IMR-90 (cell line): ENCODE measurements at regions not wholly inside any gene's neighbourhood (a gene's known extent, or its start where the extent isn't known, plus 50 kb on each side); places are given as distances from the start of the nearest gene placed in this dataset.

ENCODE experiments used
- ATAC-seq: fragments of 200-7000 bp; cut with Tn5 transposase; 2 replicates; pipeline ENCODE4 v1.9.1; 2020; ENCODE audit warnings: low read depth, mild to moderate bottlenecking, moderate library complexity
- BruUV-seq: library from RNA; stranded (reverse); fragments of 400-500 nt; replicated peaks from 2 replicates; lab custom pipeline; 2021; lab: Mats Ljungman, UMichigan
- CTCF ChIA-PET: fragments of 300-600 bp; formaldehyde crosslinking; extraction: SDS; loops from one replicate; lab custom pipeline; 2021; ENCODE audit warnings: antibody characterized with exemption; lab: Yijun Ruan, JAX
- POLR2A ChIA-PET: fragments of 300-600 bp; sonication (Branson Sonifier 250); formaldehyde crosslinking; loops from one replicate; lab custom pipeline; 2022; ENCODE audit warnings: antibody characterized with exemption; ENCODE audit not compliant: unreplicated experiment; lab: Charles Lee
- DNase-seq: peaks from one replicate; pipeline ENCODE4 v3.0.0; 2013
- H2AFZ ChIP-seq: replicated peaks from 2 replicates; pipeline ENCODE3; 2013; ENCODE audit warnings: low read length, mild to moderate bottlenecking; ENCODE audit not compliant: poor library complexity
- H2AK5ac ChIP-seq: 2 replicates; pipeline ENCODE4 v1.6.1; 2013; ENCODE audit warnings: low read depth, low read length, inconsistent platforms
- H2AK9ac ChIP-seq: replicated peaks from 2 replicates; pipeline ENCODE3; 2013; ENCODE audit warnings: mild to moderate bottlenecking, low read depth, low read length, moderate library complexity; ENCODE audit not compliant: poor library complexity
- H2BK120ac ChIP-seq: 2 replicates; pipeline ENCODE4 v1.6.1; 2013; ENCODE audit warnings: low read depth, low read length, inconsistent platforms
- H2BK15ac ChIP-seq: 3 replicates; pipeline ENCODE4 v1.6.1; 2013; ENCODE audit warnings: low read depth, low read length, inconsistent platforms
- H2BK20ac ChIP-seq: 2 replicates; pipeline ENCODE4 v1.6.1; 2013; ENCODE audit warnings: low read depth, mild to moderate bottlenecking, inconsistent platforms, low read length, moderate library complexity
- H2BK5ac ChIP-seq: 2 replicates; pipeline ENCODE4 v1.6.1; 2013; ENCODE audit warnings: mild to moderate bottlenecking, low read depth, low read length, inconsistent platforms; ENCODE audit not compliant: poor library complexity, severe bottlenecking
- H3K14ac ChIP-seq: replicated peaks from 2 replicates; pipeline ENCODE4 v1.6.1; 2013; ENCODE audit warnings: low read depth, low read length, inconsistent platforms
- H3K18ac ChIP-seq: 2 replicates; pipeline ENCODE4 v1.6.1; 2013; ENCODE audit warnings: low read depth, low read length, control low read depth
- H3K23ac ChIP-seq: 2 replicates; pipeline ENCODE4 v1.6.1; 2013; ENCODE audit warnings: low read depth, low read length, inconsistent platforms
- H3K27ac ChIP-seq: 2 replicates; pipeline ENCODE4 v1.5.1; 2013; ENCODE audit warnings: mild to moderate bottlenecking, control low read depth, low read length; ENCODE audit not compliant: insufficient read depth
- H3K27me3 ChIP-seq: 2 replicates; pipeline ENCODE4 v1.6.1; 2013; ENCODE audit warnings: low read length; ENCODE audit not compliant: control insufficient read depth, insufficient read depth
- H3K36me3 ChIP-seq: 2 replicates; pipeline ENCODE4 v1.6.1; 2013; ENCODE audit warnings: low read length, mixed read lengths; ENCODE audit not compliant: control insufficient read depth, insufficient read depth
- H3K4ac ChIP-seq: 2 replicates; pipeline ENCODE4 v1.6.1; 2013; ENCODE audit warnings: low read depth, low read length, inconsistent platforms
- H3K4me1 ChIP-seq: 2 replicates; pipeline ENCODE4 v1.6.1; 2013; ENCODE audit warnings: low read length, mixed read lengths; ENCODE audit not compliant: control insufficient read depth, insufficient read depth
- H3K4me2 ChIP-seq: 2 replicates; pipeline ENCODE4 v1.6.1; 2013; ENCODE audit warnings: low read depth, mild to moderate bottlenecking, control low read depth, low read length, moderate library complexity
- H3K4me3 ChIP-seq: 2 replicates; pipeline ENCODE4 v1.5.1; 2013; ENCODE audit warnings: low read depth, mild to moderate bottlenecking, control low read depth, low read length, moderate library complexity; ENCODE audit not compliant: insufficient read depth
- H3K56ac ChIP-seq: 2 replicates; pipeline ENCODE4 v1.6.1; 2013; ENCODE audit warnings: low read length, inconsistent platforms; ENCODE audit not compliant: insufficient read depth; ENCODE audit errors: extremely low read depth
- H3K79me1 ChIP-seq, 2 experiments: 2 replicates each; pipeline ENCODE4 v1.6.1; 2013; ENCODE audit warnings: low read length in 2 of 2, inconsistent platforms in 1 of 2, low read depth in 1 of 2
- H3K9ac ChIP-seq: 2 replicates; pipeline ENCODE4 v1.6.1; 2013; ENCODE audit warnings: low read depth, low read length, control low read depth
- H3K9me1 ChIP-seq: 2 replicates; pipeline ENCODE4 v1.6.1; 2013; ENCODE audit warnings: low read length, inconsistent platforms; ENCODE audit not compliant: insufficient read depth
- H3K9me3 ChIP-seq: 2 replicates; pipeline ENCODE4 v1.6.1; 2013; ENCODE audit warnings: low read length; ENCODE audit not compliant: control insufficient read depth, insufficient read depth
- H4K20me1 ChIP-seq: 2 replicates; pipeline ENCODE4 v1.6.1; 2013; ENCODE audit warnings: low read length, inconsistent platforms; ENCODE audit not compliant: insufficient read depth
- H4K5ac ChIP-seq: 2 replicates; pipeline ENCODE4 v1.6.1; 2013; ENCODE audit warnings: mild to moderate bottlenecking, low read depth, low read length, control low read depth
- H4K8ac ChIP-seq, 2 experiments: 2 replicates each; pipeline ENCODE4 v1.6.1; 2013; ENCODE audit warnings: low read depth in 2 of 2, low read length in 2 of 2, control low read depth in 1 of 2, inconsistent platforms in 1 of 2
- H4K91ac ChIP-seq: 2 replicates; pipeline ENCODE4 v1.6.1; 2013; ENCODE audit warnings: low read depth, low read length, inconsistent platforms; ENCODE audit not compliant: insufficient read depth
- BHLHE40 ChIP-seq: fragments of 150-350 bp; IDR thresholded peaks from 2 replicates; pipeline ENCODE4 v1.6.1; 2016; ENCODE audit warnings: mild to moderate bottlenecking, low read depth, low read length
- CEBPB ChIP-seq: IDR thresholded peaks from 2 replicates; pipeline ENCODE4 v1.6.1; 2012; ENCODE audit warnings: low read depth, low read length, improper control_type of control experiment
- MAFK ChIP-seq: IDR thresholded peaks from 2 replicates; pipeline ENCODE4 v1.6.1; 2012; ENCODE audit warnings: low read depth, low read length, improper control_type of control experiment
- NFE2L2 ChIP-seq: fragments of 150-350 bp; IDR thresholded peaks from 2 replicates; pipeline ENCODE4 v1.6.1; 2016; ENCODE audit warnings: low read depth, mild to moderate bottlenecking, low read length
- RFX5 ChIP-seq: IDR thresholded peaks from 2 replicates; pipeline ENCODE4 v1.8.0; 2012; ENCODE audit warnings: low read depth, mild to moderate bottlenecking, low read length, moderate library complexity
- SMC3 ChIP-seq: fragments of 150-350 bp; IDR thresholded peaks from 2 replicates; pipeline ENCODE4 v1.6.1; 2016; ENCODE audit warnings: low read depth, mild to moderate bottlenecking, antibody characterized with exemption, low read length, moderate library complexity
- WGBS, 2 experiments: methylation state at CpG; one replicate each; pipeline versions ENCODE4 v1.1.5 to v1.1.7; 2013; ENCODE audit warnings: missing lambda C conversion rate in 2 of 2; ENCODE audit not compliant: insufficient read length in 1 of 2; ENCODE audit errors: extremely low coverage in 2 of 2; 5-methylcytosine and 5-hydroxymethylcytosine counted together
- dilution Hi-C: fragments of 300-500 bp; cut with HindIII; formaldehyde crosslinking; loops from one replicate; pipeline ENCODE4 v1.14.3; 2018; ENCODE audit warnings: low sequenced_read_pairs; ENCODE audit not compliant: unreplicated experiment
- in situ Hi-C: fragments of 300-500 bp; cut with MboI; formaldehyde crosslinking; loops from 3 replicates; pipeline ENCODE4 v1.14.3; 2019; ENCODE audit warnings: low sequenced_read_pairs, inconsistent platforms, mixed read lengths
- intact Hi-C: fragments of 100-400 bp; cut with micrococcal nuclease; formaldehyde crosslinking; loops from 2 replicates; pipeline ENCODE4 v1.10.0; 2022
- TF ChIP-seq, protein P1 (sequence below): fragments of 150-350 bp; IDR thresholded peaks from 2 replicates; pipeline ENCODE4 v1.6.1; 2016; ENCODE audit warnings: low read depth, mild to moderate bottlenecking, low read length, moderate library complexity, borderline replicate concordance

DNA sequence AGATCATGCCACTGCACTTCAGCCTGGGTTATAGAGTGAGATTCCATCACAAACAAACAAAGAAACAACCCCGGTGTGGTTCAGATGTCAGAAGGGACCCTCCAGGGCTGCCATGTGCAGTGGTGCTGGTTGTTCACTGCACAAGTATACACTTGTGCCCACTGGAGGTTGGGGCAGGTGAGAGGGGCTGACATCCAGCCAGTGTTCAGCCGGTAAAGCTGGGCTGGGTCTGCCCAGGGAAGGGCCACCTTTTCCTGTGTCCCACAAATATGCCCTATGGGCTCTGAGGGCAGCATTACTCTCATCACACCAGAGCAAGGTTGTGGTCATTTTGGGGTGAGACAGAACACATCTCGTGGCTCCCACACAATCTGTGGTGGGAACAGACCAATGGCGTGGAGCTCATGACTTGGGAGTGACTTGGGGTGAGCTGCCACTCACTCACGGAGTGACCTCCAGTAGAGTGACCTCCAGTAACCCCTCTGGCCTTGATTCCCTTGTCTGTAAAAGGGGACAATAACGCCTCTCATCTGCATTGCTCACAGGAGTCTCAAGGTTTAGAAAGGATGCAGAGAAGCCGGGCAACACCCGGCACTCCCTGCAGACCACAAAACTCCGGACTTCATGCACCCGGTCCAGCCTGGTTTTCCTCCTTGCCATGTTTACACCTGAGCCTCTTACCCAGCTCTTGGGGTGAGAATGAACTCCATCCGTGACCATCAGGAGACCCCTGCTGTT, 69.0 kb upstream of the VRK1 start:
- CTCF ChIA-PET, result no interaction called here
- dilution Hi-C loops, result no loop called here
- 17% methylated on average over 1 of the region's 11 CpGs; no CpG with 5 or more reads in 1 of the 2 experiments for WGBS, 2 experiments

More for the DNA sequence above, 69.0 kb upstream of the VRK1 start:
- Histone ChIP-seq H3K4ac (no peak overlapping the region), H4K91ac (no peak overlapping the region), H4K5ac (no peak overlapping the region), H4K8ac (no peak overlapping the region), H3K4me2 (no peak overlapping the region), H3K36me3 (no peaks in the 10 kb centered on the region), H2AK5ac (no peak overlapping the region), H3K18ac (no peak overlapping the region), H2BK15ac (no peak overlapping the region), H3K27me3 (no peaks in the 10 kb centered on the region; the same call in 1 of the 2 replicates), H3K9me1 (no peaks in the 10 kb centered on the region), H3K9ac (no peak overlapping the region), H3K4me1 (no peaks in the 10 kb centered on the region), H3K9me3 (no peaks in the 10 kb centered on the region), H2BK120ac (no peak overlapping the region), H2AK9ac (no peak overlapping the region), H3K4me3 (no peak overlapping the region), H4K20me1 (no peaks in the 10 kb centered on the region), H3K14ac (no peak overlapping the region), H2BK5ac (no peak overlapping the region), H3K79me1 (no peaks in the 10 kb centered on the region), H3K23ac (no peak overlapping the region), H2BK20ac (no peak overlapping the region), H3K56ac (no peak overlapping the region), H2AFZ (no peak overlapping the region), H3K27ac (no peak overlapping the region)
- ATAC-seq (no peak), DNase-seq (no peak)
- no TSS peak for BruUV-seq
- TF ChIP-seq RFX5, result no peak
- TF ChIP-seq, protein P1, sequence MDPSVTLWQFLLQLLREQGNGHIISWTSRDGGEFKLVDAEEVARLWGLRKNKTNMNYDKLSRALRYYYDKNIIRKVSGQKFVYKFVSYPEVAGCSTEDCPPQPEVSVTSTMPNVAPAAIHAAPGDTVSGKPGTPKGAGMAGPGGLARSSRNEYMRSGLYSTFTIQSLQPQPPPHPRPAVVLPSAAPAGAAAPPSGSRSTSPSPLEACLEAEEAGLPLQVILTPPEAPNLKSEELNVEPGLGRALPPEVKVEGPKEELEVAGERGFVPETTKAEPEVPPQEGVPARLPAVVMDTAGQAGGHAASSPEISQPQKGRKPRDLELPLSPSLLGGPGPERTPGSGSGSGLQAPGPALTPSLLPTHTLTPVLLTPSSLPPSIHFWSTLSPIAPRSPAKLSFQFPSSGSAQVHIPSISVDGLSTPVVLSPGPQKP, result no peak
- no peak for TF ChIP-seq MAFK
- no peak for TF ChIP-seq SMC3
- TF ChIP-seq NFE2L2, result no peak
- TF ChIP-seq CEBPB, result no peak
- TF ChIP-seq BHLHE40, result no peak
- in situ Hi-C loops, result no loop called here
- POLR2A ChIA-PET, result no interaction called here
- intact Hi-C loops, result no loop called here
